Body of pancreas (tissue), 4 donors: ENCODE measurements at regions not wholly inside any gene's neighbourhood (a gene's known extent, or its start where the extent isn't known, plus 50 kb on each side); places are given as distances from the start of the nearest gene placed in this dataset.
A peak's percentile ranks its signal among the peaks of the same experiment; 100 is the strongest.

ENCODE experiments used
- ATAC-seq: fragments of 150-250 bp; one replicate; pipeline ENCODE4 v1.9.1; 2016
- DNase-seq, 4 donors: peaks; one replicate each; pipeline ENCODE4 v3.0.0-alpha.2; 2019
- H3K27ac ChIP-seq, 4 donors: fragments of 200-600 bp; sonication (generic); 1 replicate in 3 of 4; 2 replicates in 1 of 4; pipeline versions ENCODE4 v1.5.1 to v1.6.1; 2016 to 2019; ENCODE audit warnings: mild to moderate bottlenecking in 1 of 4, mixed read lengths in 1 of 4, moderate library complexity in 1 of 4
- H3K27me3 ChIP-seq, 2 donors: fragments of 200-600 bp; sonication (generic); one replicate each; pipeline ENCODE4 v1.6.0; 2016; ENCODE audit warnings: mild to moderate bottlenecking in 1 of 2
- H3K36me3 ChIP-seq, 2 donors: fragments of 200-600 bp; sonication (generic); replicated peaks in 1 of 2; 2 replicates each; pipeline ENCODE4 v1.5.1; 2016; ENCODE audit warnings: low read depth in 2 of 2; ENCODE audit not compliant: insufficient read depth in 1 of 2
- H3K4me1 ChIP-seq: fragments of 200-600 bp; sonication (generic); one replicate; pipeline ENCODE4 v1.6.0; 2016
- H3K4me3 ChIP-seq, 2 donors: fragments of 200-600 bp; sonication (generic); 1 replicate in 1 of 2; 2 replicates in 1 of 2; pipeline ENCODE4 v1.5.1; 2016 to 2019
- H3K9me3 ChIP-seq, 3 donors: fragments of 200-600 bp; sonication (generic); 1 replicate in 2 of 3; 2 replicates in 1 of 3; pipeline ENCODE4 v1.5.1; 2016
- CTCF ChIP-seq, 7 experiments: fragments of 450-650 bp in 4 of 7; fragments of 200-600 bp in 3 of 7; sonication (generic) in 3 of 7; IDR thresholded peaks; one replicate each; pipeline ENCODE4 v1.5.1; 2016 to 2019; ENCODE audit warnings: antibody characterized with exemption in 7 of 7
- POLR2A ChIP-seq, 3 donors: fragments of 450-650 bp; IDR thresholded peaks; one replicate each; pipeline ENCODE4 v1.6.1; 2016; ENCODE audit warnings: antibody characterized with exemption in 3 of 3, mild to moderate bottlenecking in 2 of 3
- WGBS, 2 donors: methylation state at CpG; one replicate each; pipeline ENCODE4 v1.1.5; 2017; 5-methylcytosine and 5-hydroxymethylcytosine counted together
- intact Hi-C: fragments of 100-400 bp; cut with DNase I; formaldehyde crosslinking; loops from one replicate; pipeline ENCODE4 v1.15.1; 2023

GRCh38 chr2:160700021-160700814, 206.6 kb upstream of the RBMS1 start:
- no peak for DNase-seq
- WGBS, 2 donors: 44 to 60% methylated on average over 1 of the region's 1 CpG
- Histone ChIP-seq H3K4me1 (no peaks in the 10 kb centered on the region), H3K4me3 (no peak overlapping the region), H3K36me3 (no peaks in the 10 kb centered on the region), H3K9me3 (no peaks in the 10 kb centered on the region), H3K27ac (no peak overlapping the region), H3K27me3 (no peaks in the 10 kb centered on the region)
- intact Hi-C loops: no loop called here
- TF ChIP-seq CTCF (IDR thresholded peaks at IDR 0.05) (no peak), POLR2A (IDR thresholded peaks at IDR 0.05) (no peak)
- ATAC-seq: no peak

GRCh38 chr2:160701822-160702221, 208.2 kb upstream of the RBMS1 start:
- no peak for ATAC-seq
- Histone ChIP-seq H3K36me3 (no peaks in the 10 kb centered on the region), H3K4me3 (no peak overlapping the region), H3K27ac (no peak overlapping the region), H3K27me3 (no peaks in the 10 kb centered on the region), H3K9me3 (no peaks in the 10 kb centered on the region), H3K4me1 (no peaks in the 10 kb centered on the region)
- intact Hi-C loops: no loop called here
- WGBS, 2 donors: 28 to 42% methylated on average over 3 of the region's 3 CpGs
- TF ChIP-seq CTCF (IDR thresholded peaks at IDR 0.05): no peak
- TF ChIP-seq POLR2A (IDR thresholded peaks at IDR 0.05): no peak
- DNase-seq: no peak

- Histone ChIP-seq H3K27ac (no peak overlapping the region), H3K36me3 (no peaks in the 10 kb centered on the region), H3K9me3 (no peaks in the 10 kb centered on the region), H3K4me3 (no peak overlapping the region), H3K27me3 (no peaks in the 10 kb centered on the region), H3K4me1 (no peaks in the 10 kb centered on the region)
- no peak for ATAC-seq
- DNase-seq: no peak
- 70 to 73% methylated on average over 1 of the region's 1 CpG for WGBS, 2 donors
- intact Hi-C loops: no loop called here
- no peak for TF ChIP-seq CTCF (IDR thresholded peaks at IDR 0.05)
- no peak for TF ChIP-seq POLR2A (IDR thresholded peaks at IDR 0.05)
These were observed 209.1 kb upstream of the RBMS1 start for GRCh38 chr2:160702754-160703153.

- H3K4me3 ChIP-seq: no peak overlapping the region
- WGBS, 2 donors: 30 to 52% methylated on average over 8 of the region's 8 CpGs
- H3K36me3 ChIP-seq: no peaks in the 10 kb centered on the region
- H3K27ac ChIP-seq: no peak overlapping the region
- intact Hi-C loops: no loop called here
- no peaks in the 10 kb centered on the region for H3K27me3 ChIP-seq
- DNase-seq: peak in 1 of 4 donors; percentile 3
- TF ChIP-seq POLR2A (IDR thresholded peaks at IDR 0.05): no peak
- TF ChIP-seq CTCF (IDR thresholded peaks at IDR 0.05): no peak
- no peaks in the 10 kb centered on the region for H3K4me1 ChIP-seq
- no peaks in the 10 kb centered on the region for H3K9me3 ChIP-seq
- no peak for ATAC-seq
These were observed 210.3 kb upstream of the RBMS1 start for GRCh38 chr2:160703648-160704585.
